HepG2 (cell line): ENCODE measurements at regions not wholly inside any gene's neighbourhood (a gene's known extent, or its start where the extent isn't known, plus 50 kb on each side); places are given as distances from the start of the nearest gene placed in this dataset.

Experiments
- ATAC-seq: fragments of 200-7000 bp; cut with Tn5 transposase; 3 replicates; pipeline ENCODE4 v1.9.1; 2020; ENCODE audit warnings: mild to moderate bottlenecking, moderate library complexity
- BruUV-seq: library from RNA; stranded (reverse); fragments of 400-500 nt; replicated peaks from 2 replicates; lab custom pipeline; 2021; lab: Mats Ljungman, UMichigan
- CTCF ChIA-PET: fragments of 300-600 bp; formaldehyde crosslinking; extraction: SDS; loops from one replicate; lab custom pipeline; 2021; ENCODE audit warnings: low total read pairs, inconsistent platforms, low intra/inter-chr PET ratio; lab: Yijun Ruan, JAX
- POLR2A ChIA-PET: fragments of 350-600 bp; sonication (Branson Sonifier 250); formaldehyde crosslinking; loops from one replicate; lab custom pipeline; 2020; ENCODE audit warnings: antibody characterized with exemption, inconsistent platforms; lab: Yijun Ruan, JAX
- DNase-seq: peaks from one replicate; pipeline ENCODE4 v3.0.0-alpha.2; 2015; ENCODE audit warnings: low spot score
- FAIRE-seq: peaks from 3 replicates; lab custom pipeline; 2011; peaks lifted over from hg19 to GRCh38; lab: Jason Lieb, UNC
- H2AFZ ChIP-seq: one replicate; pipeline ENCODE4 v1.6.1; 2011; ENCODE audit warnings: low read length, inconsistent platforms
- H3K27ac ChIP-seq: fragments of 300-600 bp; 3 replicates; pipeline ENCODE4 v1.8.0; 2011; ENCODE audit warnings: mixed run types, mild to moderate bottlenecking, mixed read lengths, low read length, inconsistent platforms; ENCODE audit not compliant: insufficient read depth; ENCODE audit errors: extremely low read length
- H3K27me3 ChIP-seq, 2 experiments: fragments of 200-600 bp in 1 of 2; 2 replicates in 1 of 2; 3 replicates in 1 of 2; pipeline versions ENCODE4 v1.6.0 to v1.8.0; 2011; ENCODE audit warnings: low read length in 2 of 2, mild to moderate bottlenecking in 2 of 2, moderate library complexity in 2 of 2, inconsistent platforms in 1 of 2; ENCODE audit not compliant: insufficient read depth in 2 of 2, control insufficient read depth in 1 of 2
- H3K36me3 ChIP-seq, 2 experiments: fragments of 200-600 bp in 1 of 2; replicated peaks in 1 of 2; 2 replicates in 1 of 2; 3 replicates in 1 of 2; pipeline versions ENCODE4 v1.5.1 to v1.8.0; 2011; ENCODE audit warnings: low read length in 2 of 2, inconsistent platforms in 1 of 2; ENCODE audit not compliant: insufficient read depth in 2 of 2, control insufficient read depth in 1 of 2
- H3K4me1 ChIP-seq: 2 replicates; pipeline ENCODE4 v1.5.1; 2012; ENCODE audit warnings: low read length, inconsistent platforms; ENCODE audit not compliant: insufficient read depth
- H3K4me2 ChIP-seq: 2 replicates; pipeline ENCODE4 v1.6.0; 2011; ENCODE audit warnings: low read depth, low read length, inconsistent platforms
- H3K4me3 ChIP-seq, 3 experiments: fragments of 200-600 bp in 1 of 3; sonication (generic), shearing (Covaris generic) in 1 of 3; replicated peaks in 1 of 3; 2 replicates each; pipeline ENCODE4 v1.5.1; 2011 to 2016; ENCODE audit warnings: low read length in 3 of 3, inconsistent platforms in 2 of 3, low read depth in 2 of 3, mild to moderate bottlenecking in 2 of 3, control low read depth in 1 of 3, mixed read lengths in 1 of 3; ENCODE audit not compliant: insufficient read depth in 1 of 3
- H3K79me2 ChIP-seq: one replicate; pipeline ENCODE4 v1.6.1; 2011; ENCODE audit warnings: low read length, inconsistent platforms; ENCODE audit not compliant: insufficient read depth
- H3K9ac ChIP-seq: 2 replicates; pipeline ENCODE4 v1.6.0; 2011; ENCODE audit warnings: mild to moderate bottlenecking, low read depth, low read length, inconsistent platforms; ENCODE audit not compliant: insufficient read depth
- H3K9me3 ChIP-seq: 2 replicates; pipeline ENCODE4 v1.5.1; 2012; ENCODE audit warnings: mild to moderate bottlenecking, low read length
- H4K20me1 ChIP-seq: 2 replicates; pipeline ENCODE4 v1.6.0; 2011; ENCODE audit warnings: inconsistent platforms, mild to moderate bottlenecking, low read length, moderate library complexity; ENCODE audit not compliant: insufficient read depth
- BRCA1 ChIP-seq: sonication (generic); formaldehyde crosslinking; IDR thresholded peaks from 2 replicates; pipeline ENCODE4 v1.4.0; 2020; ENCODE audit warnings: missing genetic modification reagents
- HDAC6 ChIP-seq: fragments of 200-600 bp; sonication (generic); IDR thresholded peaks from 2 replicates; pipeline ENCODE4 v1.7.0; 2017; ENCODE audit warnings: mild to moderate bottlenecking, antibody characterized with exemption, low read length, low read depth
- MATR3 ChIP-seq: sonication (generic); formaldehyde crosslinking; IDR thresholded peaks from 2 replicates; pipeline ENCODE4 v1.4.0; 2020; ENCODE audit warnings: missing genetic modification reagents
- MTA3 ChIP-seq: sonication (generic); formaldehyde crosslinking; IDR thresholded peaks from 2 replicates; pipeline ENCODE4 v1.4.0; 2020; ENCODE audit warnings: missing genetic modification reagents
- PCBP2 ChIP-seq: fragments of 200-400 bp; formaldehyde crosslinking; optimal IDR thresholded peaks from 2 replicates; pipeline ENCODE3; 2018; ENCODE audit warnings: low read length, low read depth; ENCODE audit not compliant: poor library complexity, severe bottlenecking
- RAD51 ChIP-seq: fragments of 450-650 bp; IDR thresholded peaks from 2 replicates; pipeline ENCODE4 v1.6.1; 2016; ENCODE audit warnings: borderline replicate concordance
- UBTF ChIP-seq: sonication (generic); formaldehyde crosslinking; IDR thresholded peaks from 2 replicates; pipeline ENCODE4 v1.4.0; 2020; ENCODE audit warnings: mild to moderate bottlenecking, missing genetic modification reagents
- ZC3H13 ChIP-seq: sonication (generic); formaldehyde crosslinking; IDR thresholded peaks from 2 replicates; pipeline ENCODE4 v1.8.1; 2023; ENCODE audit warnings: mild to moderate bottlenecking, missing genetic modification reagents, moderate library complexity
- ZKSCAN8 ChIP-seq: IDR thresholded peaks from 2 replicates; pipeline ENCODE4 v1.6.1; 2016; ENCODE audit warnings: borderline replicate concordance, missing genetic modification reagents, missing compliant biosample characterization
- ZNF17 ChIP-seq: sonication (generic); formaldehyde crosslinking; IDR thresholded peaks from 2 replicates; pipeline ENCODE4 v1.5.0; 2020; ENCODE audit warnings: mild to moderate bottlenecking, missing genetic modification reagents
- ZNF33A ChIP-seq: sonication (generic); formaldehyde crosslinking; IDR thresholded peaks from 2 replicates; pipeline ENCODE4 v1.5.1; 2020; ENCODE audit warnings: missing genetic modification reagents, mild to moderate bottlenecking, moderate library complexity, borderline replicate concordance
- ZNF567 ChIP-seq: sonication (generic); formaldehyde crosslinking; IDR thresholded peaks from 2 replicates; pipeline ENCODE4 v1.8.1; 2023; ENCODE audit warnings: mild to moderate bottlenecking, missing genetic modification reagents, borderline replicate concordance
- ZNF878 ChIP-seq: sonication (generic); formaldehyde crosslinking; IDR thresholded peaks from 2 replicates; pipeline ENCODE4 v1.8.1; 2023; ENCODE audit warnings: mild to moderate bottlenecking, missing genetic modification reagents, moderate library complexity
- WGBS: methylation state at CpG from one replicate; pipeline ENCODE4 v1.1.6; 2017; ENCODE audit warnings: low lambda C conversion rate; 5-methylcytosine and 5-hydroxymethylcytosine counted together
- in situ Hi-C: cut with HindIII; loops from 2 replicates; pipeline ENCODE4 v1.10.0; 2017; ENCODE audit warnings: low pct_unique_long_range_greater_than_20kb; ENCODE audit not compliant: extremely low pct_ligation_motif_present
- intact Hi-C: fragments of 100-400 bp; cut with micrococcal nuclease; formaldehyde crosslinking; loops from one replicate; pipeline ENCODE4 v1.10.0; 2022; ENCODE audit not compliant: unreplicated experiment
- TF ChIP-seq, protein P1 (sequence below): sonication (generic); formaldehyde crosslinking; IDR thresholded peaks from 2 replicates; pipeline ENCODE4 v1.5.0; 2020; ENCODE audit warnings: mild to moderate bottlenecking, missing genetic modification reagents

DNA sequence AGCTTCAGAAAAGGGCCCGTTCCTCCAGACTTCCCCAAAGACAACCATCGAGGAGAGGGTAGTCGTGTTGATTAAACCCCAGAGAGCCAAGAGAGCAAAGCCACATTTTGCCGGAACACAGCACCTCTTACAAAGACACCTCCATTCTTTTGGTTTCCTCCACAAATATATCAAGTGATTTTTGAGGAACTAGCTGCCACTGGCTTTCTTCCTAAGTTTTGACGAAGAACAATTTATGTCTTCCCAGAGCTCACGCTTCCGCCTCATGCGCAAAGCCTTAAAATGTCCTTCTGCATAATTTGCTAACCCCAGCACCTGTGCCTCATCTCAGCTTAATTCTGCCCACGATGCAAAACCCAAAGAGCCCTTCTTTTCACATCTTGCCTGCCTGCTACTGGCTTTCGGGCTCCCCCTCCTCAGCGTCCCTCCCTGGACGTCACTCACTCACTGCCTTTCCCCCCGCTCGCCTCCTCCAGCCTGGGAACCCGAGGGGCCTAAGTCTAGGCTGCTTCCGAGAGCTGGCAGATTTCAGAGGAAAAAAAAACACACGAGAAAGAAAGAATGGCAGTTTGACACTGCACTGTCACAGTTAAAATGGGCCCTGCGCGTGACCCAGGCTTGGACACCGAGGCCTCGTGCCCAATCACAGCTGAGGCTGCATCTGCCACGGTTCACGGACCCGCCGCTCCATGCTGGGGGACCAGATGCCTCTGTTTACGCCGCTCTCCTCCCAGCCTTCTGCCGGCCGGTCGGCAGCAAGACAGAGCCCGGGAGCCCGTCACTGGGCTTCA, 77.6 kb upstream of the IFNAR2 start:
- no peaks in the 10 kb centered on the region for H3K4me1 ChIP-seq
- H3K9ac ChIP-seq, result no peak overlapping the region
- H3K36me3 ChIP-seq, result no peaks in the 10 kb centered on the region
- peak overlapping the region in 1 of 3 experiments; percentile 33; a peak in 1 of 6 replicates for H3K4me3 ChIP-seq
- no peaks in the 10 kb centered on the region for H3K79me2 ChIP-seq
- peak overlapping the region; percentile 49; the same call in 1 of the 2 replicates for H3K4me2 ChIP-seq
- no peak for DNase-seq
- no peak overlapping the region for H2AFZ ChIP-seq
- no peaks in the 10 kb centered on the region for H3K9me3 ChIP-seq
- intact Hi-C loops, result no loop called here
- WGBS, result 23% methylated on average over 27 of the region's 32 CpGs
- POLR2A ChIA-PET, result no interaction called here
- peaks cover 7 to 46% of the 10 kb centered on the region in 2 experiments; a peak in 4 of 5 replicates for H3K27me3 ChIP-seq
- TF ChIP-seq BRCA1 (CRISPR knock-in tag) (no peak), UBTF (CRISPR knock-in tag) (peak; percentile 34; the same call in 1 of the 2 replicates)
- no peaks in the 10 kb centered on the region for H4K20me1 ChIP-seq
- in situ Hi-C loops, result no loop called here
- no peak for FAIRE-seq
- no TSS peak for BruUV-seq
- no peak overlapping the region for H3K27ac ChIP-seq
- CTCF ChIA-PET, result no interaction called here
- peak; percentile 80 for ATAC-seq

- H3K4me1 ChIP-seq, result no peaks in the 10 kb centered on the region
- H3K27ac ChIP-seq, result no peak overlapping the region
- ATAC-seq (peak; percentile 48), DNase-seq (no peak), FAIRE-seq (no peak)
- no peaks in the 10 kb centered on the region for H3K36me3 ChIP-seq
- H4K20me1 ChIP-seq, result no peaks in the 10 kb centered on the region
- H3K4me2 ChIP-seq, result peak overlapping the region; percentile 49; the same call in 1 of the 2 replicates
- H3K4me3 ChIP-seq, result 0 out of 6 replicates have a peak overlapping the region, but pooled peaks of 1 of the 3 experiments have one; percentile 33
- no peak overlapping the region for H3K9ac ChIP-seq
- no peaks in the 10 kb centered on the region for H3K9me3 ChIP-seq
- no peaks in the 10 kb centered on the region for H3K79me2 ChIP-seq
- H3K27me3 ChIP-seq, result peaks cover 7 to 44% of the 10 kb centered on the region in 2 experiments; a peak in 4 of 5 replicates
- H2AFZ ChIP-seq, result no peak overlapping the region
- no TSS peak for BruUV-seq
- CTCF ChIA-PET, result no interaction called here
- WGBS, result 40% methylated on average over 13 of the region's 13 CpGs
- in situ Hi-C loops, result no loop called here
- POLR2A ChIA-PET, result no interaction called here
- intact Hi-C loops, result no loop called here
- TF ChIP-seq RAD51 (no peak), MATR3 (CRISPR knock-in tag) (no peak), ZNF878 (CRISPR knock-in tag) (no peak), ZC3H13 (CRISPR knock-in tag) (no peak), ZNF17 (CRISPR knock-in tag) (no peak), ZKSCAN8 (no peak), MTA3 (CRISPR knock-in tag) (no peak), ZNF33A (CRISPR knock-in tag) (no peak), HDAC6 (no peak), PCBP2 (no peak), ZNF567 (CRISPR knock-in tag) (no peak)
- TF ChIP-seq, protein P1, sequence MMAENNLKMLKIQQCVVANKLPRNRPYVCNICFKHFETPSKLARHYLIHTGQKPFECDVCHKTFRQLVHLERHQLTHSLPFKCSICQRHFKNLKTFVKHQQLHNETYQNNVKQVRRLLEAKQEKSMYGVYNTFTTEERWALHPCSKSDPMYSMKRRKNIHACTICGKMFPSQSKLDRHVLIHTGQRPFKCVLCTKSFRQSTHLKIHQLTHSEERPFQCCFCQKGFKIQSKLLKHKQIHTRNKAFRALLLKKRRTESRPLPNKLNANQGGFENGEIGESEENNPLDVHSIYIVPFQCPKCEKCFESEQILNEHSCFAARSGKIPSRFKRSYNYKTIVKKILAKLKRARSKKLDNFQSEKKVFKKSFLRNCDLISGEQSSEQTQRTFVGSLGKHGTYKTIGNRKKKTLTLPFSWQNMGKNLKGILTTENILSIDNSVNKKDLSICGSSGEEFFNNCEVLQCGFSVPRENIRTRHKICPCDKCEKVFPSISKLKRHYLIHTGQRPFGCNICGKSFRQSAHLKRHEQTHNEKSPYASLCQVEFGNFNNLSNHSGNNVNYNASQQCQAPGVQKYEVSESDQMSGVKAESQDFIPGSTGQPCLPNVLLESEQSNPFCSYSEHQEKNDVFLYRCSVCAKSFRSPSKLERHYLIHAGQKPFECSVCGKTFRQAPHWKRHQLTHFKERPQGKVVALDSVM (CRISPR knock-in tag), result no peak
Measured at GRCh38 chr21:33152732-33153130, 77.0 kb upstream of the IFNAR2 start.
